ENCODE measurements at regions not wholly inside any gene's neighbourhood (a gene's known extent, or its start where the extent isn't known, plus 50 kb on each side); places are given as distances from the start of the nearest gene placed in this dataset.
A peak's percentile ranks its signal among the peaks of the same experiment; 100 is the strongest.

DNA sequence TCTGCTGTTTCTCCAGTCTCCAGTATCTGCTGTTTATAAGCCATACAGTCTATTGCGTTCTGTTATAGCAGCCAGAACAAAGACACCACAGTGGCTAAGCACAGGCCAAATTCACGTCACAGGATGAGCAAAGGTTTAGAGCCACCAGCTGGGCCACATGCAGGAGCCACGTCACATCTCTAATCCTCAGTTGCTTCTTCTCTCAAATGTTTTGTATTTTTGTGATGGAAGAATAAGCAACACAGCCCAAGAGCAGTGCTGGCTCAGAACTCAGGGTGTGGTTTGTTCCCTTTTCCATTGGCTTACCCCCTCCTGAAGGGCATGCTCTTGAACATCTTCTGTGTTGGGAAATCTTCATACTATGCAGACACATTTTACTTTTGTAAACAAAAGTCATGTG lies 309.4 kb upstream of the CDH5 start:
- no peak overlapping the region for H3K4me3 ChIP-seq (ENCODE audit: control insufficient read depth, low read depth, low read length)
- no peak for DNase-seq (ENCODE audit: low read depth)
- TF ChIP-seq, protein P1, sequence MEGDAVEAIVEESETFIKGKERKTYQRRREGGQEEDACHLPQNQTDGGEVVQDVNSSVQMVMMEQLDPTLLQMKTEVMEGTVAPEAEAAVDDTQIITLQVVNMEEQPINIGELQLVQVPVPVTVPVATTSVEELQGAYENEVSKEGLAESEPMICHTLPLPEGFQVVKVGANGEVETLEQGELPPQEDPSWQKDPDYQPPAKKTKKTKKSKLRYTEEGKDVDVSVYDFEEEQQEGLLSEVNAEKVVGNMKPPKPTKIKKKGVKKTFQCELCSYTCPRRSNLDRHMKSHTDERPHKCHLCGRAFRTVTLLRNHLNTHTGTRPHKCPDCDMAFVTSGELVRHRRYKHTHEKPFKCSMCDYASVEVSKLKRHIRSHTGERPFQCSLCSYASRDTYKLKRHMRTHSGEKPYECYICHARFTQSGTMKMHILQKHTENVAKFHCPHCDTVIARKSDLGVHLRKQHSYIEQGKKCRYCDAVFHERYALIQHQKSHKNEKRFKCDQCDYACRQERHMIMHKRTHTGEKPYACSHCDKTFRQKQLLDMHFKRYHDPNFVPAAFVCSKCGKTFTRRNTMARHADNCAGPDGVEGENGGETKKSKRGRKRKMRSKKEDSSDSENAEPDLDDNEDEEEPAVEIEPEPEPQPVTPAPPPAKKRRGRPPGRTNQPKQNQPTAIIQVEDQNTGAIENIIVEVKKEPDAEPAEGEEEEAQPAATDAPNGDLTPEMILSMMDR (conservative IDR thresholded peaks at IDR 0.05; ENCODE audit: control insufficient read depth, insufficient read depth, low read depth, low read length): no peak

DNA sequence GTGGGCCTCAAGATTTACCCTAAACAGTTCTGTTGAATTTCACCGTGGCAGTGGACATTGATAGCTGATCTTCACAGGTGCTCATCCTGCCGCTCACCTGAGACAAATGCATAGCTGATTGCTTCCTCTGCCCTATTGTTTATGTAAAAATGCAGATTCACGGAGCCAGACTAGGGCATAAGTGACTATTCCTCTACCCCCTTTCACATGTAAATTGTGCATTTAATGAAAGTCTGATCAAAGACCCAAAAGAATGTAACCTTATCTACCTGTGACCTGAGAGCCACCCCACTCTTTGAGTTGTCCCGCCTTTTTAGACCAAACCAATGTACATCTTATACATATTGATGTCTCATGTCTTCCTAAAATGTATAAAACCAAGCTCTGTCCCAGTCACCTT lies 312.4 kb upstream of the CDH5 start:
- TF ChIP-seq, protein P1 (conservative IDR thresholded peaks at IDR 0.05; ENCODE audit: control insufficient read depth, insufficient read depth, low read depth, low read length): no peak
- H3K4me3 ChIP-seq (ENCODE audit: control insufficient read depth, low read depth, low read length): no peak overlapping the region
- no peak for DNase-seq (ENCODE audit: low read depth)

DNA sequence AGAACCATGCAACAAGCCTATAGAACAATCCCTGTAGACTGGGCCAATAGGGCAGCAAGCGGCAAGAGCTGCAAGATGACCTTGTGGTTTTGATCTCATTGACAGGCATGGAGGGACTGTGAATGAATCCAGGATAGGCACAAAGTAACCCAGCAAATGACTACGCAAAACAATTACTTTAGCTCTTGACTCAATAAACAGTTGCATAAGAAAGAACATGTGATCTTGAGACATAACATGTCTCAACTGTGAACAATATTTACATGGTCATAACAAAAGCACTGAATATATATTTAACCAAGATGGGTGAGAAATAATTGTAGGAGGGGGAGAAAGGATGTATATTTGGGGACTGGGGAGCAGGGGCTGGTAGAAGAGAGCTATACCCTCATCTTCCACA lies 313.7 kb upstream of the CDH5 start:
- TF ChIP-seq, protein P1 (conservative IDR thresholded peaks at IDR 0.05; ENCODE audit: control insufficient read depth, insufficient read depth, low read depth, low read length): no peak
- H3K4me3 ChIP-seq (ENCODE audit: control insufficient read depth, low read depth, low read length): no peak overlapping the region
- DNase-seq (ENCODE audit: low read depth): peak; percentile 48

DNA sequence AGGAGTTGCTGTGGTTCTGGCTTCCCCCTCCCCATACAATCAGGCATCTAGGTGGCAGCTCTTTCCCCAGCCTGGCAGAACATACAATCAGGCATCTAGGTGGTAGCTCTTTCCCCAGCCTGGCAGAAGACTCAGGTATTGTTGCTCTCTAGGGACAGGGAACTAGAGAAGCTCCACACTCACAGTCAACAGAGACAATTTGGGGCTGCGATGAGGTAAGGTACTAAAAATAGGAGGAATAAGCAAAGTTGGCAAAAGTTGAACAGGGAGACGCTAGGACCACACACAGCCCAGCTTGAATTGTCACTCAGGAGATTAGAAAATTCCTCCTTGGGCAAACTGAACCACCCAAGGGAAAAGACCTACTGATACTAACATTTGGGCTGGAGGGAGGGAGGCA lies 315.5 kb upstream of the CDH5 start:
- DNase-seq (ENCODE audit: low read depth): no peak
- TF ChIP-seq, protein P1 (conservative IDR thresholded peaks at IDR 0.05; ENCODE audit: control insufficient read depth, insufficient read depth, low read depth, low read length): no peak
- no peak overlapping the region for H3K4me3 ChIP-seq (ENCODE audit: control insufficient read depth, low read depth, low read length)

DNA sequence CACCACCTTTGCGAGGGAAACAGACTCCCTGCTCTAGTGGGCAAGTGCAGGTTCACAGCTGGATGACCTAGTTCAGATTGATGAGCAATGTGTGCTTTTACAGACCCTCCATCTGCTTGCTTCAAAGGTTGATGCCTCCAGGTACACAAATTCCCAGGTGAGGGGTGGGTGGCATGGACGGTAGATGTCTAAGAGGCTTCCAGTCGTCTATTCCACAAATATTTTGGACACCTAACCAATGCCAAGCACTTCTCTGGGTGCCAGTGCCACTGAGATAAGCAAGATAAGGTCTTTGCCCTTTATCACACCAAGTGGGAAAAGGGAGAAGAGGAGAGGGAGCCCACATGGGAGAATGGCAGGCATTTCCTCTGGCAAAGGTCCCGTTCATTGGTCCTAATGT lies 316.6 kb upstream of the CDH5 start:
- no peak for DNase-seq (ENCODE audit: low read depth)
- TF ChIP-seq, protein P1 (conservative IDR thresholded peaks at IDR 0.05; ENCODE audit: control insufficient read depth, insufficient read depth, low read depth, low read length): no peak
- H3K4me3 ChIP-seq (ENCODE audit: control insufficient read depth, low read depth, low read length): no peak overlapping the region

DNA sequence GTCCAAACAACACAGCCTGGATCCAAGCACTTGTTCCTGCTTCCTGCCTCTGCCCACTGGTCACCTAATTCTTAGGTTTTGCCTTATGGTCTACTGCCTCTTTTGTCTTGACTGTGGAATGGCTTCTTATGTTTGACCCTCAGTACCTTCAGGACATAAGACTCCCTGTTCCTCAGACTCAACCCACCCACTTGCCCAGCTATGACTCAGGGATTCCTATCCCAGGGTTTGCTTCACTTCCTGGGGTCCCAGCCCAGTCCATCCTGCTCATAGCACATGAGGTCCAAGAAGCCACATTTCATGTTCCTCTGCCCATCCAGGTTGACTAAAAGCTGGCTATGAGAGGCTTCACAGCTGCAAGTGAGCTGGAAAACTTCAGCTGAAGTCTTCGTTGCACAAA lies 320.9 kb upstream of the CDH5 start:
- peak; percentile 67 for DNase-seq (ENCODE audit: low read depth)
- TF ChIP-seq, protein P1 (conservative IDR thresholded peaks at IDR 0.05; ENCODE audit: control insufficient read depth, insufficient read depth, low read depth, low read length): no peak
- H3K4me3 ChIP-seq (ENCODE audit: control insufficient read depth, low read depth, low read length): no peak overlapping the region

DNA sequence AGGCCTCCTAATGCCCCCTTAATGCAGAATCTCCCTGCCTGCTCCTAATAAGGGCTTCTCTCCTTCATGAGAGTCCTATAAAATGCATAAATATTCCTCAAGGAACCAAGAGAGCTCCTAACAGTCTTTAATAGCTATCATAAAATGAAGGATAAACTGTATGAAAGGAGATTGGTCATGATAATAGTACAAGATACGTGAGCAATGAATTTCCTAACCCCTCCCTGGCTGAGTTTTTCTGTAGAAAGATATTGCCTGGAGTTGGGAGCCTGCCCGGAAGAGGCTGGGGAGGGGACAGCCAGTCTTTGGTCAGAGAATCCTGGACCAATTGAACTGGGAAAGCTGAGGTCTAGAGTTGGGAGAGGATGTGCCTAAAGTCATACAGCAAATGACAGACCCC lies 321.9 kb upstream of the CDH5 start:
- DNase-seq (ENCODE audit: low read depth): no peak
- no peak overlapping the region for H3K4me3 ChIP-seq (ENCODE audit: control insufficient read depth, low read depth, low read length)
- TF ChIP-seq, protein P1 (conservative IDR thresholded peaks at IDR 0.05; ENCODE audit: control insufficient read depth, insufficient read depth, low read depth, low read length): no peak

All from fibroblast of mammary gland (primary cell).